ENCODE measurements at regions not wholly inside any gene's neighbourhood (a gene's known extent, or its start where the extent isn't known, plus 50 kb on each side); places are given as distances from the start of the nearest gene placed in this dataset.

DNA sequence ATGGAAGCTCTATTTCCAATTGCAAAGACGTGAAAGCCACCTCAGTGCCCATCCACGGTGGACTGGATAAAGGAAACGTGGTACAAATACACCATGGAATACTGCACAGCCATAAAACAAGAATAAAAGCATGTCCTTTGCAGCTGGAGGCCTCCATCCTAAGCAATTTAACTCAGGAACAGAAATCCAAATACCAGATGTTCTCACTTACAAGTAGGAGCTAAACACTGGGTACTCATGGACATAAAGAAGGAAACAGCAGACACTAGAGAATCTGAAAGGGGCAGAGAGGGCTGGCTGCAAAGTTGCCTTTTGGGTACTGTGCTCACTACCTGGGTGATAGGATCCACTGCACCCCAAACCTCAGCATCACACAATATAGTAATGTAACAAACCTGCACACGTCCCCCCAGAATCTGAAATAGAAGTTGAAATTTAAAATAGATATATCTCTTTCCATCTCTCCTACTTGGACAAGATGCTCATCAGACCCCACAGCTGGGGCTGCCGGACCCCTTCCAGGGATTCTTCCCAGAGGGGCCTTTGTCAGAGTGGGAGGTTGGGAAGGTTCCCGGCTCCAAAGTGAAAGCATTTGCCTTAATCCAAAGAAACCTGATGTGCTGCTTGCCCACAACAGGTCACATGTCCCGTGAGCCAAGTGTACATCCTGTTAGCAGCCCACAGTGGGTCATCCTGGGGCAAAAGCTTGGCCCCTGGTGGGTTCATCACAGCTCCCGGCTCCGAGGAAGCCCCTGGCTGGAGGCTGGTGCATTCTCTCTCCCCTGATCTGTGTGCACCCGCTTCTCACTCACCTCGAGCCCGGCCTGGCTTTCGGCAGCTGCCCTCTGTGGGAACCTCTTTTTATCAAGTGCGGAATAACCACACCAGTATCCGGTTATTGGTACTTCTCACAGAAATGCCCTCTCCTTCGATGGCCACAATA is 172.3 kb upstream of the PPP2R2D start:
- Mint-ChIP-seq H3K4me1 (ENCODE audit: low read depth) (no peaks in the 10 kb centered on the region), H3K27ac (no peak overlapping the region), H3K4me3 (no peak overlapping the region), H3K9me3 (peaks cover 3 to 4% of the 10 kb centered on the region in 2 donors), H3K36me3 (ENCODE audit: insufficient read depth in 2 of 2) (no peaks in the 10 kb centered on the region), H3K27me3 (ENCODE audit: low read depth) (no peaks in the 10 kb centered on the region)
- no peak for DNase-seq
- no peak for ATAC-seq (replicated peaks in 1 of 2)

GRCh38 chr10:131729361-131729760 is 171.4 kb upstream of the PPP2R2D start:
- Mint-ChIP-seq H3K4me1 (ENCODE audit: low read depth) (no peaks in the 10 kb centered on the region), H3K4me3 (no peak overlapping the region), H3K9me3 (peaks cover 3 to 4% of the 10 kb centered on the region in 2 donors), H3K27me3 (ENCODE audit: low read depth) (no peaks in the 10 kb centered on the region), H3K27ac (no peak overlapping the region), H3K36me3 (ENCODE audit: insufficient read depth in 2 of 2) (no peaks in the 10 kb centered on the region)
- no peak for DNase-seq
- no peak for ATAC-seq (replicated peaks in 1 of 2)

GRCh38 chr10:131729938-131730660 is 170.7 kb upstream of the PPP2R2D start:
- DNase-seq (no peak), ATAC-seq (replicated peaks in 1 of 2) (no peak)
- Mint-ChIP-seq H3K36me3 (ENCODE audit: insufficient read depth in 2 of 2) (no peaks in the 10 kb centered on the region), H3K4me3 (no peak overlapping the region), H3K4me1 (ENCODE audit: low read depth) (no peaks in the 10 kb centered on the region), H3K27ac (no peak overlapping the region), H3K27me3 (ENCODE audit: low read depth) (no peaks in the 10 kb centered on the region), H3K9me3 (peaks cover 3 to 4% of the 10 kb centered on the region in 2 donors)

- Mint-ChIP-seq H3K27me3 (ENCODE audit: low read depth) (no peaks in the 10 kb centered on the region), H3K4me3 (no peak overlapping the region), H3K9me3 (peaks cover 3 to 4% of the 10 kb centered on the region in 2 donors), H3K4me1 (ENCODE audit: low read depth) (no peaks in the 10 kb centered on the region), H3K36me3 (ENCODE audit: insufficient read depth in 2 of 2) (no peaks in the 10 kb centered on the region), H3K27ac (no peak overlapping the region)
- ATAC-seq (replicated peaks in 1 of 2), result no peak
- DNase-seq, result no peak
These were observed 169.9 kb upstream of the PPP2R2D start for GRCh38 chr10:131730771-131731497.

DNA sequence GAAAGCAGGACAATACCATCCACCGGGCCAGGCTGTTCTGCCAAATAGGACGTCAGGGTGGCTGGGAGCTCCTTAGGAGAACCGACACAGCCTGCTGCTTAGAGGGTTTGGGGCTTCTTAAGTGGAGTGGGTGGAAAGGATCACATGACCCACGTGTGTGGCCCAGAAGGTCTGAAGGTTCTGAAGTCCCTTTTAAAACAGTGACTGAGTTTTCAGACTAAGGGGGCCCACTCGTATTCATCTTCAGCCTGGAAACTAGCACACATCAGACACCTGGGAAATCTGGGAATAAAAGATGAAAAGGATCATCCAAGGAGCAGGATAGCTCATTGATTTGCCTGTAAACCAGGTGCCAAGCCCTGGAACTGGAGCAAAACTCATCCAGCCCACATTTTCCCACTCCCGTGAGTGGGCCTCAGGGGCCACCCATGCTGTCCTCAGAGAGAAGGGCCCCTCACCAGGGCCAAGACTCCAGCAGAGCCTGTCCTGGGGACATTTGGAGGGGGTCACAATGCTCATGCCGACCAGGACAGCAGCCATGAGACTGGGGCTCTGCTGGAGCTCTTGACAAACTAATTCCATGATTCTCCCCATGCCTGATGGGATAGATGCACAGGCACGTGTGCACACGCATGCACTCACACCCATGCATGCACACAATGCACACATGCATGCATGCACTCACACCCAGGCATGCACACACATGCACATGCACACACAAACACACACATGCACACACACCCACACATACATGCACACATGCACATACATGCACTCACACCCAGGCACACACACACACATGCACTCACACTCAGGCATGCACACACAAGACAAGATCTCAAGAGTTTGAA is 168.8 kb upstream of the PPP2R2D start:
- no peak for DNase-seq
- no peaks in the 10 kb centered on the region for H3K27me3 Mint-ChIP-seq (ENCODE audit: low read depth)
- H3K36me3 Mint-ChIP-seq (ENCODE audit: insufficient read depth in 2 of 2), result no peaks in the 10 kb centered on the region
- ATAC-seq (replicated peaks in 1 of 2), result no peak
- no peaks in the 10 kb centered on the region for H3K4me1 Mint-ChIP-seq (ENCODE audit: low read depth)
- no peak overlapping the region for H3K27ac Mint-ChIP-seq
- no peak overlapping the region for H3K4me3 Mint-ChIP-seq
- peaks cover 3 to 4% of the 10 kb centered on the region in 2 donors for H3K9me3 Mint-ChIP-seq

GRCh38 chr10:131732631-131733127 is 168.1 kb upstream of the PPP2R2D start:
- no peak for ATAC-seq (replicated peaks in 1 of 2)
- DNase-seq, result no peak
- H3K9me3 Mint-ChIP-seq, result peaks cover 3 to 4% of the 10 kb centered on the region in 2 donors
- no peaks in the 10 kb centered on the region for H3K36me3 Mint-ChIP-seq (ENCODE audit: insufficient read depth in 2 of 2)
- no peaks in the 10 kb centered on the region for H3K27me3 Mint-ChIP-seq (ENCODE audit: low read depth)
- no peaks in the 10 kb centered on the region for H3K4me1 Mint-ChIP-seq (ENCODE audit: low read depth)
- H3K27ac Mint-ChIP-seq, result no peak overlapping the region
- H3K4me3 Mint-ChIP-seq, result no peak overlapping the region

DNA sequence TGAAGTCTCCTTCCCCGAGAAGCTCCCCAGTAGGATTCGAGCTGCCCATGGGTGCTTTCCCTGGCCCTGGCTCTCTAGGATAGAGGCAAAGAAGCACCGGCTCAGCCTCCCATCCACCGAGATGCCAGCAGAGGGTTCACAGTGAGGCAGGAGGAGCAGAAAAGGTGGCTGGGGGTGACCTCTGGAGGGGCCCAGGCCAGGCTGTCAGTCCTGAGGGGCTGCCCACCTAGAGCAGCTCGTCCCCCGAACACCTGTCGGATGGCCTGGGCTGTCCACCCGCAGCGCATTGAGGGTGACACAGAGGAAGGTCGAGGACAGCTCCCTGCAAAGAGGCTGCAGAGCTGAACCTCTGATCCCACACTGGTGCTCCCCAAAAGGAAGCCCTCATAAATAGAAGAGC is 167.2 kb upstream of the PPP2R2D start:
- Mint-ChIP-seq H3K4me1 (ENCODE audit: low read depth) (no peaks in the 10 kb centered on the region), H3K4me3 (no peak overlapping the region), H3K27me3 (ENCODE audit: low read depth) (no peaks in the 10 kb centered on the region), H3K36me3 (ENCODE audit: insufficient read depth in 2 of 2) (no peaks in the 10 kb centered on the region), H3K9me3 (peaks cover 3 to 4% of the 10 kb centered on the region in 2 donors), H3K27ac (no peak overlapping the region)
- no peak for ATAC-seq (replicated peaks in 1 of 2)
- DNase-seq, result no peak

GRCh38 chr10:131735577-131735976 is 165.2 kb upstream of the PPP2R2D start:
- Mint-ChIP-seq H3K36me3 (ENCODE audit: insufficient read depth in 2 of 2) (no peaks in the 10 kb centered on the region), H3K4me1 (ENCODE audit: low read depth) (no peaks in the 10 kb centered on the region), H3K4me3 (no peak overlapping the region), H3K9me3 (peaks cover 3 to 8% of the 10 kb centered on the region in 2 donors), H3K27me3 (ENCODE audit: low read depth) (peaks cover 8% of the 10 kb centered on the region), H3K27ac (no peak overlapping the region)
- no peak for ATAC-seq (replicated peaks in 1 of 2)
- DNase-seq, result no peak

GRCh38 chr10:131736321-131736980 is 164.4 kb upstream of the PPP2R2D start:
- no peak overlapping the region for H3K27ac Mint-ChIP-seq
- H3K4me3 Mint-ChIP-seq, result no peak overlapping the region
- H3K36me3 Mint-ChIP-seq (ENCODE audit: insufficient read depth in 2 of 2), result no peaks in the 10 kb centered on the region
- no peak for DNase-seq
- H3K4me1 Mint-ChIP-seq (ENCODE audit: low read depth), result no peaks in the 10 kb centered on the region
- no peak for ATAC-seq (replicated peaks in 1 of 2)
- peaks cover 3 to 8% of the 10 kb centered on the region in 2 donors for H3K9me3 Mint-ChIP-seq
- H3K27me3 Mint-ChIP-seq (ENCODE audit: low read depth), result peaks cover 8% of the 10 kb centered on the region

GRCh38 chr10:131737543-131738395 is 163.0 kb upstream of the PPP2R2D start:
- Mint-ChIP-seq H3K9me3 (peaks cover 0 to 4% of the 10 kb centered on the region in 2 donors), H3K4me3 (no peak overlapping the region), H3K27ac (no peak overlapping the region), H3K4me1 (ENCODE audit: low read depth) (no peaks in the 10 kb centered on the region), H3K27me3 (ENCODE audit: low read depth) (peaks cover 8% of the 10 kb centered on the region), H3K36me3 (ENCODE audit: insufficient read depth in 2 of 2) (no peaks in the 10 kb centered on the region)
- ATAC-seq (replicated peaks in 1 of 2) (no peak), DNase-seq (no peak)

- Mint-ChIP-seq H3K4me1 (ENCODE audit: low read depth) (no peaks in the 10 kb centered on the region), H3K27me3 (ENCODE audit: low read depth) (peaks cover 8% of the 10 kb centered on the region), H3K4me3 (no peak overlapping the region), H3K9me3 (peaks cover 0 to 4% of the 10 kb centered on the region in 2 donors), H3K27ac (no peak overlapping the region), H3K36me3 (ENCODE audit: insufficient read depth in 2 of 2) (no peaks in the 10 kb centered on the region)
- DNase-seq, result no peak
- ATAC-seq (replicated peaks in 1 of 2), result no peak
These were observed 162.4 kb upstream of the PPP2R2D start for GRCh38 chr10:131738396-131738735.

All from activated T-cell treated with anti-CD3 and anti-CD28 coated beads, Interleukin-2, amount 50 U/mL, for 72 hours (primary cell).